ENCODE measurements at regions not wholly inside any gene's neighbourhood (a gene's known extent, or its start where the extent isn't known, plus 50 kb on each side); places are given as distances from the start of the nearest gene placed in this dataset.
"Not testable (repeated sequence)": the region's sequence is repeated elsewhere in the genome, so short reads cannot be mapped to it uniquely, and the experiment has no call there.

DNA sequence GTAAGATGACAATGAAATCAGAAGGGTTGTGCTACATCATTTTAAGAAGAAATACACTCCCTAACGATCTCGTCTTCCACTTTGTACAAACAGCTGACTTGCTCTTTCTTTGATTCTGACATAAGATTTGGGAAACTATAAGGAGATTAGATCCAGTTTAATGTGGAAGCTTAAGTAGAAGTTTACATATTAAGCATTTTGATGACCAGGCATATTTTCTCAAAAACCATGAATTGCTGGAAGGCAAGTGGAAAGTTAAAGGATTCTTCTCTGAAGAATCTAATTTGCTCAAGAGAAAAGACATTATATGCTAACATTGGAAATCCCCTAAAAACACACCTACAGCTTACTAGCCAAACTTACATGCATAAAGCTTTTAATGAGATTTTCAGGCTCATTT is 531.9 kb upstream of the PTPRD start:
- no peak for DNase-seq (ENCODE audit: low spot score)

- no peak for DNase-seq (ENCODE audit: low spot score)
Observed at GRCh38 chr9:11148189-11148588, 535.4 kb upstream of the PTPRD start.

- DNase-seq (ENCODE audit: low spot score), result no peak
Observed at GRCh38 chr9:11149065-11149464, 536.3 kb upstream of the PTPRD start.

DNA sequence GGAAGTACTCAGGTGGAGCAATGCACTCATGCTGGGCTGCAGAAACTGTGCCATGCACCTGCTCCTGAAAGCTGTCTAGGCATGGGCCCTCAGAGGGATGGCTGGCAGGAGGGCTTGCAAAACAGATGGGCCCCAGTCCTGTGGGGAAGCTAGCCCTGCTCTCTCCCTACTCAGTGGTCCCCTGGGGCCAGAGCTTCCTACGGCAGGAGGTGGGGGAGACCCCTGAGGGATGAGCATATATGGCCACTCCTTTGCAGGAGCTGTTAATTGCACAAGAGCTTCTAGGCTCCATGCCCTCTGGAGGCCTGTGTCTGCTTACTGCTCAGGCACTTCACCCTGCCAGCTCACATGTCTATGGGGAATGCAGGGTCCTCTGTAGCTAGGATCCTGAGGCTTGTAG is 545.3 kb upstream of the PTPRD start:
- no peak for DNase-seq (ENCODE audit: low spot score)

DNA sequence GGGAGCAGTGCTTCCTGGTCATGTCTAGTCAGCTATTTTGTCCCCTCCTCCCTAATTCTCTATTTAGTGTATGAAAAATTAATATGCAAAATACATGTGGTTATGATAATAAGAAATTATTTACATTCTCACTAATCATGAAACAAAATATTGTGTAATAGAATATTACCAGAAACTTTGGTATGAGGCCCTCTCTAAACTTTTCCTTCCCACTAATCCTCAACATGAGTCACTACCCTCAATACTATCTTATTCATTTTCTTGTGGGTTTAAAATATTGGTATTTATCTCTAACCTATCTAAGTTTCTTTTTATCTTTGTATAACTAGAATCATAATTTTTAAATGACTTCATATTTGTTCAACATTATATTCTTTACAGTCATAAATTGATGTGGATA is 545.9 kb upstream of the PTPRD start:
- no peak for DNase-seq (ENCODE audit: low spot score)

- DNase-seq (ENCODE audit: low spot score), result no peak
Observed at GRCh38 chr9:11159318-11159862, 546.6 kb upstream of the PTPRD start.

GRCh38 chr9:11163843-11164242 is 551.0 kb upstream of the PTPRD start:
- no peak for DNase-seq (ENCODE audit: low spot score)

GRCh38 chr9:11182001-11182400 is 569.2 kb upstream of the PTPRD start:
- no peak for DNase-seq (ENCODE audit: low spot score)

GRCh38 chr9:11190719-11191118 is 577.9 kb upstream of the PTPRD start:
- no peak for DNase-seq (ENCODE audit: low spot score)

DNA sequence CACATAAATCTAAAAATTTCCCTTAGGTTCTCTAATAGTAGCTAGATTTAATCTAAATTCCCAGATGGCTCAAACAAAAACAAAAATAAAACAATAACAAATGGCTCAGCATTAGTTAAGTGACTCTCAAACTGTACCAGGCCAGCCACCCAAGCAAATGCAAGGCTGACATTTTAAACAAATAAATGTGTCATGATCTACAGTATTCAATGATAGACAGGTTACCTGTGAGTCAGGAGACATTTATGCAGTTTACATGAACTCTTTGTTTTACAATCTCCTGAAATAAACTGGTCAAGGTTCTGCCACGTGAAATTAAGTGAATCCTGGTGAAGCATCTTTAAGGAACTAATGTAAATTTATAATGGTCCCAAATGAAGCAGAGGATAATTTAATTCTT is 580.2 kb upstream of the PTPRD start:
- DNase-seq (ENCODE audit: low spot score), result no peak

- DNase-seq (ENCODE audit: low spot score), result no peak
Observed at GRCh38 chr9:11194246-11194645, 581.4 kb upstream of the PTPRD start.

- DNase-seq (ENCODE audit: low spot score), result not testable (repeated sequence)
Observed at GRCh38 chr9:11196840-11197365, 584.1 kb upstream of the PTPRD start.

DNA sequence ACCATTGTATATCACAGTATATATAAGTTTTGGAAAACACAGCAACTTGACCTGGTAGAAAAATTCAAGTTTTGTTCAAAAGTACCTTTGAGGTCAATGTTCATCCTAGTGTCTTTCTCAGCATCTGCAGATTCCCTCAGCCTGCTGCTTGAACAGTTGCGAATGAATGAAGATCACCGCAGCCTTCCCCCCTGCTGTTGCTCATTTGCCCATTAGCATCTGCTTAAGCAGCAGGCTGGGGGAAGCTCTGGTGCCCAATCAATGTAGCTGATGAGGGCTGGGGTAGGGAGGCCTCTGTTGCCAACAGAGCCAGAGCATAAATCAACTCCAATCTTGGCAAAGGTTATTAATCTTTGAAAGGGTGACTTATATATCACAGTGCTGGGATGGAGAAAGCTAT is 586.5 kb upstream of the PTPRD start:
- DNase-seq (ENCODE audit: low spot score), result no peak

GRCh38 chr9:11204521-11204920 is 591.7 kb upstream of the PTPRD start:
- DNase-seq (ENCODE audit: low spot score), result no peak

- no peak for DNase-seq (ENCODE audit: low spot score)
Observed at GRCh38 chr9:11206925-11207324, 594.1 kb upstream of the PTPRD start.

- DNase-seq (ENCODE audit: low spot score), result no peak
Observed at GRCh38 chr9:11233696-11234095, 620.9 kb upstream of the PTPRD start.

DNA sequence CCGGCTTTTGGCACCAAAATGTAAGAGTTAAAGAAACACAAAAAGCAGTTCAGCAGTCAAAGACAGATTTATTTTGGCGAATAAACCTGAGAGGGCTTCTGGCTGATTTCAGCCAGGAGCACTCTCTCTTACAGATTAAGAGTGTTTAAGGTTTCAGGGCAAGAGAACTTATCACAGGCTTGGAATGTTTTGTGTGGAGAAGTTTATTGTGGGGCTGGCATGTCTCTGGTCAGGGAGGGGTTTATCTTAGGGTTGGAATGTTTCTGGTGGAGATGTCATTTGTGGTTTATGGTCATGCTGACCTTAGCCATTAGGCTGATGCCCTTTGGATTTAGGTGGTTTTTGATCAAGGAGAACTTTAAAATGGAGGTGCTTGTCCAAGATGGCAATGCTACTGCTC is 622.3 kb upstream of the PTPRD start:
- no peak for DNase-seq (ENCODE audit: low spot score)

DNA sequence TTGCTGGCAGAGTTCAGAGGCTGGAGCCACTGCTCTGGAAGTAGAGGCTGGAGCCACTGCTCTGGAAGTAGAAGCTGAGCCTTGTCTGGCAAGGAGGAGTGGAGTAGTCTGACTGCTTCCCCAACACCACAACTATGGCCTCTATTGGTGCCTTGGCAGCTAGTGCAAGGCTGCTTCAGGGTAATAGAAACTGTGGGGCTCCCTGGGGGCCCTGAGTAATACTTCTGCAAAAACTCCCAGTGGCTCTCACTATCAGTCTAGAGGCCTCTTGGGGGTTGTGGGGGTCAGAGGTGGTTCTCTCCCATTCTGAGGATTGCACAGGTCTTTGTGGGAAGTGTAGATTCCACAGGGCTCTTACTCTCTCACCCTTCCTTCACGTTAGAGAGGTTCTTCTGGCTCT is 629.0 kb upstream of the PTPRD start:
- DNase-seq (ENCODE audit: low spot score), result no peak

GRCh38 chr9:11257992-11258391 is 645.2 kb upstream of the PTPRD start:
- no peak for DNase-seq (ENCODE audit: low spot score)

DNA sequence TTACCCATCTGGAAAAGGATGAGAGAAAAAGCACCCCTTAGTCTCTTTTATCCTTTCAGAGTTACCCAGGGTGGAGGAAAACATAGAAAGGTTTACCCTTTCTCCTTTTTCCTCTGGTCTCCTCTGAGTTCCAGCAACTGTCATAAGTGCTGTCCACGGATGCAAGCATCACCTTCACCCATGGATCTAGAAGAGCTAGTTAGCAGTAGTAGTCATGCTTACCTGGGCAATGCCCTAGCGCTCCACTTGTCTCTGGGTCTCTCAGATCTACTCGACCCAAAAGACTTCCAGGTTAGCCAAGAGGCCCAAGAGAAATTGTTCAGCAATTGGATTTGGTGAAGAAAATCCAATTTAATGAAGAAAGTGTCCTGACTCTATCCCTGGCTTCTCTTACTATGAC is 656.2 kb upstream of the PTPRD start:
- no peak for DNase-seq (ENCODE audit: low spot score)

GRCh38 chr9:11275158-11275695 is 662.4 kb upstream of the PTPRD start:
- DNase-seq (ENCODE audit: low spot score), result no peak

- DNase-seq (ENCODE audit: low spot score), result no peak
Observed at GRCh38 chr9:11312966-11313365, 700.2 kb upstream of the PTPRD start.

DNA sequence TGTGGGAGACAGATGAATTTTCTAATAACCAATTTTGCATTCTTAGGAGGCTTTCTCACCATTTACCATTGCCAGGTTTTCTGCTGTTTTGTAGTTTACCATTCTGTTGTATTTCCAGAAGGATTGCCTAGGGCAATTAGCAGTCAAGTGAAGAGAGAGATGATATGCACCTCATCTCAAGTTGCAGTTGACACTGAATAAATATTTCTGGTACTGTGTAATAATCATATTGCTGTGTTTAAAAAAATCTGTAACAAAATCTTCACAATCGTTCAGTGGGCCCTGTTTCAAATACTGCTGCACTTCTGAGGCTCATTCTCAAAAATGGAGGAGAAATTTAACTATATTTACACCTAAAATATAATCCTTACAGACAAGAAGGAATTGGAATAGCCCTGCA is 706.1 kb upstream of the PTPRD start:
- no peak for DNase-seq (ENCODE audit: low spot score)

DNA sequence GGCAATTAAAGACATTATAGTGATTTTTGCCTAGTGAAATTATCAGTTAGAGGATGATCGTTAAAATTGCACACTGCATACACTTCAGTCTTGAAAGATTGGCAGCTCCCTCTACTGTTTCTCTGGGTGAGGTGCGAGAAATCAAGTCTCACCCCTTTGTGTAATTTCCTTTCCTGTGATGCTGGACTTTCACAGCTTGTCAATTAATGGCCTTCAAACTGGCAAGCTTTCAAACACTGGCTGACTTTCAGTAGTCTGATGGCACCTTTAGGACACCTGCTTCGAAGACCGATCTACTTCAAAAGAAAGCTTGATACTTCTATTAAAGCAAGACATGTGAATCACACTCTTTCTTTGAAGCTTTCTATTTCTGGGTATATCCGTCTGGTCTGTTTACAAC is 706.7 kb upstream of the PTPRD start:
- no peak for DNase-seq (ENCODE audit: low spot score)

Data from HuH-7 (cell line).